Fibroblast of lung (primary cell): ENCODE measurements at regions not wholly inside any gene's neighbourhood (a gene's known extent, or its start where the extent isn't known, plus 50 kb on each side); places are given as distances from the start of the nearest gene placed in this dataset.

Source experiments
- CTCF ChIP-seq, 2 donors: IDR thresholded peaks in 1 of 2; conservative IDR thresholded peaks in 1 of 2; 1 replicate in 1 of 2; 2 replicates in 1 of 2; pipeline ENCODE4 v1.5.1; 2011 to 2012; ENCODE audit warnings: low read length in 2 of 2, control low read depth in 1 of 2, inconsistent platforms in 1 of 2, low read depth in 1 of 2, mild to moderate bottlenecking in 1 of 2
- EZH2 ChIP-seq: IDR thresholded peaks from 2 replicates; pipeline ENCODE4 v1.5.1; 2012; ENCODE audit warnings: low read length, control low read depth, mild to moderate bottlenecking; ENCODE audit errors: missing control alignments

DNA sequence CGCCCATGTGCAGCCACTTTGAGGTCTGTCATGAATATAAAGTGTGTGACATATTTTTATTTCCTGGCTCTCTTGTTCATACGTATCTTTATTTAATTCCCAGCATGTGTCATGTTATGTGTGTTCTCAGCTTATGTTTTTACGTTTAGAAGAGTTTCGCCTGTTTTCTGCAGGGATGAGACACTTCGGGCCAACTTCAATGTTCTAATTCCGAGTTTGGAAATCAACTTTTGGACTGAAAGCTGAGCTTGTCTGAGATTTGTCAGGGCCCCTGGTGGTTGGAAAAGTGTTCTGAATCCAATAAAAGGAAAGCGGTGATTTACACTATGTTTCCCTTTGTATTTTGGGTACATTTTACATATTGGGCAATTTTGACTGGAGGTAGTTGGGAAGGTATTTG is 810.7 kb downstream of the TBC1D22A start:
- TF ChIP-seq CTCF (conservative IDR thresholded peaks at IDR 0.05 in 1 of 2, IDR thresholded peaks at IDR 0.05 in 1 of 2; ENCODE audit: low read depth in 1 of 2, low read length in 2 of 2) (no peak), EZH2 (no peak)
